ENCODE measurements at regions not wholly inside any gene's neighbourhood (a gene's known extent, or its start where the extent isn't known, plus 50 kb on each side); places are given as distances from the start of the nearest gene placed in this dataset.

GRCh38 chr18:41351430-41351829, 603.6 kb upstream of the PIK3C3 start:
- POLR2A ChIA-PET: no interaction called here
- no peak overlapping the region for H3K4me3 Mint-ChIP-seq (ENCODE audit: unreplicated experiment)
- DNase-seq (ENCODE audit: unreplicated experiment): no peak
- no TSS peak for BruUV-seq (replicated peaks)
- TF ChIP-seq CTCF (IDR thresholded peaks at IDR 0.05; ENCODE audit: unreplicated experiment): no peak
- intact Hi-C loops (cut with micrococcal nuclease): no loop called here
- CTCF ChIA-PET: interaction anchor here (0.6 kb wide), 3 partner anchors 205 to 1357 kb away, joined by 3 read pairs; no protein-coding TSS in a partner anchor
- no peaks in the 10 kb centered on the region for H3K36me3 Mint-ChIP-seq (ENCODE audit: insufficient read depth, unreplicated experiment)
- no peaks in the 10 kb centered on the region for H3K27me3 Mint-ChIP-seq (ENCODE audit: insufficient read depth, unreplicated experiment)
- H3K9me3 Mint-ChIP-seq (ENCODE audit: unreplicated experiment): no peaks in the 10 kb centered on the region
- no peaks in the 10 kb centered on the region for H3K4me1 Mint-ChIP-seq (ENCODE audit: insufficient read depth, unreplicated experiment)
- no peak overlapping the region for H3K27ac Mint-ChIP-seq (ENCODE audit: low read depth, unreplicated experiment)

DNA sequence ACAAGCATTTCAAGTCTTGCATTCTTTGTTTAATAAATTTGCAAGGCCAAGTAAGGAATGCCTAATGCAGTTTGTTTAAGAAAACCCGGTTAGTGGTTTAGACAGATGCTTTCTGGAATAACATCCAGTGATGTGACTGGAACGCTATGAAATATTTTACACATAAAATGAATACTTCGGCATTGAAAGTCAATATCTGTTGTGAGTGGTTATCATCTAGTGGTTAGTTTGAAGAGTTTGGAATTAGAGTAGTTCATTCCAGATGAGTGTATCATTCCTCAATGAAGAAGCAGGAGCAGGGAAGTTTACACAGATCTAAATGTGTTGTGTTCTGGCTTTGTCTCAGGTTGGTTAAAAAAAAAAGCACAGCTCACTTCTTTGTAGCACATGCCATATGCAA, 608.0 kb upstream of the PIK3C3 start:
- CTCF ChIA-PET: no interaction called here
- Mint-ChIP-seq H3K36me3 (ENCODE audit: insufficient read depth, unreplicated experiment) (no peaks in the 10 kb centered on the region), H3K4me3 (ENCODE audit: unreplicated experiment) (no peak overlapping the region), H3K9me3 (ENCODE audit: unreplicated experiment) (no peaks in the 10 kb centered on the region), H3K27me3 (ENCODE audit: insufficient read depth, unreplicated experiment) (no peaks in the 10 kb centered on the region), H3K27ac (ENCODE audit: low read depth, unreplicated experiment) (no peak overlapping the region), H3K4me1 (ENCODE audit: insufficient read depth, unreplicated experiment) (no peaks in the 10 kb centered on the region)
- no TSS peak for BruUV-seq (replicated peaks)
- POLR2A ChIA-PET: no interaction called here
- DNase-seq (ENCODE audit: unreplicated experiment): no peak
- intact Hi-C loops (cut with micrococcal nuclease): no loop called here
- TF ChIP-seq CTCF (IDR thresholded peaks at IDR 0.05; ENCODE audit: unreplicated experiment): no peak

GRCh38 chr18:41343808-41344207, 611.2 kb upstream of the PIK3C3 start:
- H3K4me1 Mint-ChIP-seq (ENCODE audit: insufficient read depth, unreplicated experiment): no peaks in the 10 kb centered on the region
- no TSS peak for BruUV-seq (replicated peaks)
- no peaks in the 10 kb centered on the region for H3K9me3 Mint-ChIP-seq (ENCODE audit: unreplicated experiment)
- intact Hi-C loops (cut with micrococcal nuclease): no loop called here
- H3K27ac Mint-ChIP-seq (ENCODE audit: low read depth, unreplicated experiment): no peak overlapping the region
- ChIA-PET POLR2A (no interaction called here), CTCF (no interaction called here)
- no peaks in the 10 kb centered on the region for H3K36me3 Mint-ChIP-seq (ENCODE audit: insufficient read depth, unreplicated experiment)
- DNase-seq (ENCODE audit: unreplicated experiment): no peak
- TF ChIP-seq CTCF (IDR thresholded peaks at IDR 0.05; ENCODE audit: unreplicated experiment): no peak
- no peak overlapping the region for H3K4me3 Mint-ChIP-seq (ENCODE audit: unreplicated experiment)
- no peaks in the 10 kb centered on the region for H3K27me3 Mint-ChIP-seq (ENCODE audit: insufficient read depth, unreplicated experiment)

GRCh38 chr18:41338341-41338740, 616.7 kb upstream of the PIK3C3 start:
- Mint-ChIP-seq H3K4me1 (ENCODE audit: insufficient read depth, unreplicated experiment) (no peaks in the 10 kb centered on the region), H3K27me3 (ENCODE audit: insufficient read depth, unreplicated experiment) (no peaks in the 10 kb centered on the region), H3K4me3 (ENCODE audit: unreplicated experiment) (no peak overlapping the region), H3K9me3 (ENCODE audit: unreplicated experiment) (no peaks in the 10 kb centered on the region), H3K36me3 (ENCODE audit: insufficient read depth, unreplicated experiment) (no peaks in the 10 kb centered on the region), H3K27ac (ENCODE audit: low read depth, unreplicated experiment) (no peak overlapping the region)
- intact Hi-C loops (cut with micrococcal nuclease): no loop called here
- ChIA-PET CTCF (no interaction called here), POLR2A (no interaction called here)
- no peak for DNase-seq (ENCODE audit: unreplicated experiment)
- BruUV-seq (replicated peaks): no TSS peak
- no peak for TF ChIP-seq CTCF (IDR thresholded peaks at IDR 0.05; ENCODE audit: unreplicated experiment)

Measured in MCF 10A (cell line).